ENCODE measurements at regions not wholly inside any gene's neighbourhood (a gene's known extent, or its start where the extent isn't known, plus 50 kb on each side); places are given as distances from the start of the nearest gene placed in this dataset.

- Histone ChIP-seq H3K4me2 (ENCODE audit: control insufficient read depth, extremely low read depth, insufficient read depth, low read depth, low read length) (no peak overlapping the region), H2AFZ (ENCODE audit: control insufficient read depth, low read length) (no peak overlapping the region), H3K27me3 (ENCODE audit: control insufficient read depth, extremely low read depth, insufficient read depth, low read length) (no peaks in the 10 kb centered on the region), H3K9me1 (ENCODE audit: control insufficient read depth, extremely low read depth, insufficient read depth, low read length) (no peaks in the 10 kb centered on the region), H3K36me3 (ENCODE audit: control insufficient read depth in 2 of 2, extremely low read depth in 1 of 2, insufficient read depth in 2 of 2, low read length in 2 of 2) (no peaks in the 10 kb centered on the region), H3K4me1 (ENCODE audit: control insufficient read depth, extremely low read depth, insufficient read depth, low read length) (peaks cover 14% of the 10 kb centered on the region), H4K20me1 (ENCODE audit: control insufficient read depth, extremely low read depth, insufficient read depth, low read length) (no peaks in the 10 kb centered on the region), H3K9me3 (ENCODE audit: control insufficient read depth, low read depth, low read length) (no peaks in the 10 kb centered on the region), H3K9ac (ENCODE audit: control insufficient read depth, extremely low read depth, insufficient read depth, low read length) (no peak overlapping the region), H3K4me3 (ENCODE audit: control insufficient read depth in 2 of 3, extremely low read depth in 1 of 3, insufficient read depth in 2 of 3, low read depth in 1 of 3, low read length in 3 of 3) (no peak overlapping the region), H3K27ac (ENCODE audit: control insufficient read depth, insufficient read depth, low read length) (no peak overlapping the region), H3K79me2 (ENCODE audit: control insufficient read depth, insufficient read depth, low read length) (no peaks in the 10 kb centered on the region)
- TF ChIP-seq EZH2 (IDR thresholded peaks at IDR 0.05; ENCODE audit: low read length): no peak
- no peak for TF ChIP-seq CTCF (optimal IDR thresholded peaks at IDR 0.05 in 1 of 3, IDR thresholded peaks at IDR 0.05 in 1 of 3, conservative IDR thresholded peaks at IDR 0.05 in 1 of 3; ENCODE audit: extremely low read depth in 1 of 3, insufficient read depth in 2 of 3, low read length in 3 of 3)
- dilution Hi-C loops (cut with MboI; ENCODE audit: extremely low pct_ligation_motif_present, low sequenced_read_pairs): no loop called here
- no peak for FAIRE-seq
- DNase-seq (ENCODE audit: low read depth, low spot score): no peak
Measured at GRCh38 chr6:159112714-159113113, 56.5 kb upstream of the FNDC1 start.

- TF ChIP-seq EZH2 (IDR thresholded peaks at IDR 0.05; ENCODE audit: low read length) (no peak), CTCF (optimal IDR thresholded peaks at IDR 0.05 in 1 of 3, IDR thresholded peaks at IDR 0.05 in 1 of 3, conservative IDR thresholded peaks at IDR 0.05 in 1 of 3; ENCODE audit: extremely low read depth in 1 of 3, insufficient read depth in 2 of 3, low read length in 3 of 3) (no peak)
- Histone ChIP-seq H3K36me3 (ENCODE audit: control insufficient read depth in 2 of 2, extremely low read depth in 1 of 2, insufficient read depth in 2 of 2, low read length in 2 of 2) (no peaks in the 10 kb centered on the region), H3K4me1 (ENCODE audit: control insufficient read depth, extremely low read depth, insufficient read depth, low read length) (peaks cover 12% of the 10 kb centered on the region), H3K27ac (ENCODE audit: control insufficient read depth, insufficient read depth, low read length) (no peak overlapping the region), H3K9ac (ENCODE audit: control insufficient read depth, extremely low read depth, insufficient read depth, low read length) (no peak overlapping the region), H3K9me3 (ENCODE audit: control insufficient read depth, low read depth, low read length) (no peaks in the 10 kb centered on the region), H4K20me1 (ENCODE audit: control insufficient read depth, extremely low read depth, insufficient read depth, low read length) (no peaks in the 10 kb centered on the region), H3K79me2 (ENCODE audit: control insufficient read depth, insufficient read depth, low read length) (no peaks in the 10 kb centered on the region), H2AFZ (ENCODE audit: control insufficient read depth, low read length) (no peak overlapping the region), H3K4me2 (ENCODE audit: control insufficient read depth, extremely low read depth, insufficient read depth, low read depth, low read length) (no peak overlapping the region), H3K27me3 (ENCODE audit: control insufficient read depth, extremely low read depth, insufficient read depth, low read length) (no peaks in the 10 kb centered on the region), H3K9me1 (ENCODE audit: control insufficient read depth, extremely low read depth, insufficient read depth, low read length) (no peaks in the 10 kb centered on the region), H3K4me3 (ENCODE audit: control insufficient read depth in 2 of 3, extremely low read depth in 1 of 3, insufficient read depth in 2 of 3, low read depth in 1 of 3, low read length in 3 of 3) (no peak overlapping the region)
- no peak for DNase-seq (ENCODE audit: low read depth, low spot score)
- FAIRE-seq: no peak
- dilution Hi-C loops (cut with MboI; ENCODE audit: extremely low pct_ligation_motif_present, low sequenced_read_pairs): no loop called here
Measured at GRCh38 chr6:159110748-159111147, 58.5 kb upstream of the FNDC1 start.

Data from keratinocyte (primary cell).